Ishikawa (cell line): ENCODE measurements at regions not wholly inside any gene's neighbourhood (a gene's known extent, or its start where the extent isn't known, plus 50 kb on each side); places are given as distances from the start of the nearest gene placed in this dataset.

ENCODE experiments used
- CEBPB ChIP-seq: IDR thresholded peaks from 2 replicates; pipeline ENCODE4 v1.6.1; 2012
- CREB1 ChIP-seq: IDR thresholded peaks from 2 replicates; pipeline ENCODE4 v1.6.1; 2012; ENCODE audit warnings: low read depth
- EGR1 ChIP-seq: IDR thresholded peaks from 2 replicates; pipeline ENCODE4 v1.6.1; 2012
- EP300 ChIP-seq: IDR thresholded peaks from 2 replicates; pipeline ENCODE4 v1.6.1; 2012; ENCODE audit warnings: borderline replicate concordance
- FOXM1 ChIP-seq: IDR thresholded peaks from 2 replicates; pipeline ENCODE4 v1.6.1; 2012; ENCODE audit warnings: low read depth, borderline replicate concordance
- NFIC ChIP-seq: IDR thresholded peaks from 2 replicates; pipeline ENCODE4 v1.6.1; 2012
- RAD21 ChIP-seq: IDR thresholded peaks from 2 replicates; pipeline ENCODE4 v1.6.1; 2012; ENCODE audit warnings: low read depth
- TAF1 ChIP-seq: IDR thresholded peaks from 2 replicates; pipeline ENCODE4 v1.6.1; 2012; ENCODE audit warnings: low read depth, mild to moderate bottlenecking
- TCF12 ChIP-seq: IDR thresholded peaks from 2 replicates; pipeline ENCODE4 v1.6.1; 2012; ENCODE audit warnings: low read depth
- TEAD4 ChIP-seq: IDR thresholded peaks from 2 replicates; pipeline ENCODE4 v1.6.1; 2012
- YY1 ChIP-seq: IDR thresholded peaks from 2 replicates; pipeline ENCODE4 v1.6.1; 2012; ENCODE audit warnings: low read depth
- ZBTB7A ChIP-seq: IDR thresholded peaks from 2 replicates; pipeline ENCODE4 v1.6.1; 2012; ENCODE audit warnings: low read depth
- TF ChIP-seq, protein P1 (sequence below): IDR thresholded peaks from 2 replicates; pipeline ENCODE4 v1.6.1; 2012
- TF ChIP-seq, protein P2 (sequence below): IDR thresholded peaks from 2 replicates; pipeline ENCODE4 v1.6.1; 2012
- TF ChIP-seq, protein P3 (sequence below): IDR thresholded peaks from 2 replicates; pipeline ENCODE4 v1.6.1; 2012; ENCODE audit warnings: low read depth, mild to moderate bottlenecking

DNA sequence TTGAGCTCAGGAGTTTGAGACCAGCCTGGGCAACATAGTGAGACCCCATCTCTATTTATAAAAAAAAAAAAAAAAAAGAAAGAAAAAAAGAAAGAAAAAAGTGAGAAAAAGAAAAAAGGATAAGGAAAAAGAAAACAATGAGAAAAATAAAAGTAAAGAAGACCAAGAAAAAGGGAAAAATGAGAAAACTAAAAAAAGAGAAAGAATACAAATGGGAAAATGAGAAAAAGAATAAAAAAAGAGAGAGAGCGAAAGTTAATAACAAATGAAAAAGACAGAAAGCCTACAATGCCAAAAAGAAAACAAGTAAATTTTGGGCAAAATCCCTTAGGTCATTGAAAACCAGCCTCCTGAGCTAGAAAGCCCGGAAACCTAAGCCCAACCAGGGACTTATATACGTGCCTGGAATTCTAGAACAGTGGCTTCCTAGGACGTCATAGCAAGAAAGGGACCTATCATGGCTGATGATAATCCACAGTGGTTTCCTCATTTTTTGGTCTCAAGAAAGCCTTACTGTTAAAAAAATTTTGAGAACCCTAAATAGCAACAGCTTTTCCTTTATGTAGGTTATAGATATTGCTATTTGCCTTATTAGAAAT is 131.7 kb upstream of the CLINT1 start:
- TF ChIP-seq, protein P1, sequence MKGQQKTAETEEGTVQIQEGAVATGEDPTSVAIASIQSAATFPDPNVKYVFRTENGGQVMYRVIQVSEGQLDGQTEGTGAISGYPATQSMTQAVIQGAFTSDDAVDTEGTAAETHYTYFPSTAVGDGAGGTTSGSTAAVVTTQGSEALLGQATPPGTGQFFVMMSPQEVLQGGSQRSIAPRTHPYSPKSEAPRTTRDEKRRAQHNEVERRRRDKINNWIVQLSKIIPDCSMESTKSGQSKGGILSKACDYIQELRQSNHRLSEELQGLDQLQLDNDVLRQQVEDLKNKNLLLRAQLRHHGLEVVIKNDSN = no peak
- TF ChIP-seq TEAD4 = no peak
- TF ChIP-seq TCF12 = no peak
- TF ChIP-seq TAF1 = no peak
- no peak for TF ChIP-seq YY1
- TF ChIP-seq NFIC = no peak
- TF ChIP-seq FOXM1 = no peak
- no peak for TF ChIP-seq EGR1
- no peak for TF ChIP-seq CREB1
- TF ChIP-seq EP300 = no peak
- no peak for TF ChIP-seq CEBPB
- TF ChIP-seq, protein P2, sequence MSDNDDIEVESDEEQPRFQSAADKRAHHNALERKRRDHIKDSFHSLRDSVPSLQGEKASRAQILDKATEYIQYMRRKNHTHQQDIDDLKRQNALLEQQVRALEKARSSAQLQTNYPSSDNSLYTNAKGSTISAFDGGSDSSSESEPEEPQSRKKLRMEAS = no peak
- TF ChIP-seq, protein P3, sequence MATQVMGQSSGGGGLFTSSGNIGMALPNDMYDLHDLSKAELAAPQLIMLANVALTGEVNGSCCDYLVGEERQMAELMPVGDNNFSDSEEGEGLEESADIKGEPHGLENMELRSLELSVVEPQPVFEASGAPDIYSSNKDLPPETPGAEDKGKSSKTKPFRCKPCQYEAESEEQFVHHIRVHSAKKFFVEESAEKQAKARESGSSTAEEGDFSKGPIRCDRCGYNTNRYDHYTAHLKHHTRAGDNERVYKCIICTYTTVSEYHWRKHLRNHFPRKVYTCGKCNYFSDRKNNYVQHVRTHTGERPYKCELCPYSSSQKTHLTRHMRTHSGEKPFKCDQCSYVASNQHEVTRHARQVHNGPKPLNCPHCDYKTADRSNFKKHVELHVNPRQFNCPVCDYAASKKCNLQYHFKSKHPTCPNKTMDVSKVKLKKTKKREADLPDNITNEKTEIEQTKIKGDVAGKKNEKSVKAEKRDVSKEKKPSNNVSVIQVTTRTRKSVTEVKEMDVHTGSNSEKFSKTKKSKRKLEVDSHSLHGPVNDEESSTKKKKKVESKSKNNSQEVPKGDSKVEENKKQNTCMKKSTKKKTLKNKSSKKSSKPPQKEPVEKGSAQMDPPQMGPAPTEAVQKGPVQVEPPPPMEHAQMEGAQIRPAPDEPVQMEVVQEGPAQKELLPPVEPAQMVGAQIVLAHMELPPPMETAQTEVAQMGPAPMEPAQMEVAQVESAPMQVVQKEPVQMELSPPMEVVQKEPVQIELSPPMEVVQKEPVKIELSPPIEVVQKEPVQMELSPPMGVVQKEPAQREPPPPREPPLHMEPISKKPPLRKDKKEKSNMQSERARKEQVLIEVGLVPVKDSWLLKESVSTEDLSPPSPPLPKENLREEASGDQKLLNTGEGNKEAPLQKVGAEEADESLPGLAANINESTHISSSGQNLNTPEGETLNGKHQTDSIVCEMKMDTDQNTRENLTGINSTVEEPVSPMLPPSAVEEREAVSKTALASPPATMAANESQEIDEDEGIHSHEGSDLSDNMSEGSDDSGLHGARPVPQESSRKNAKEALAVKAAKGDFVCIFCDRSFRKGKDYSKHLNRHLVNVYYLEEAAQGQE = no peak
- no peak for TF ChIP-seq ZBTB7A
- no peak for TF ChIP-seq RAD21

DNA sequence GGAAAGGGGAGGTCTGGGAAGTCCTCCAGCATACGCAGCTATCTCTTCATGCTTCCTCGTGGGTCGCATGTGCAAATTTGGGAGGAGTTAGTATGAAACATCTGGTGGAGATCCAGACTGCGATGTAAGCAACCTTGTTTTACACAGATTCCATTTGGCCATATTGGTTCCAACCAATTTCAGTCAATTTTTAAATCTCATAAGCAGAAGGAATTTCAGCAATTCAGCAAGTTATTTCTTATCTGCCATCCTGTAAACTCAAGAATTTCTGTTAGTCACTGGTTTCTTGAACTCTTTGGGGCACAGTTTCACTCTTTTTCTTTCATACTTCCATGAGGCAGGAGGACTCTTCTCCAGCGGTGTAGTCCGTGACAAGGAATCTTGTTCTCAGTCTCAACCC is 130.4 kb upstream of the CLINT1 start:
- TF ChIP-seq, protein P2 = no peak
- no peak for TF ChIP-seq TCF12
- TF ChIP-seq, protein P1 = no peak
- no peak for TF ChIP-seq CREB1
- TF ChIP-seq RAD21 = no peak
- TF ChIP-seq EP300 = no peak
- TF ChIP-seq, protein P3 = no peak
- no peak for TF ChIP-seq ZBTB7A
- TF ChIP-seq TEAD4 = no peak
- no peak for TF ChIP-seq YY1
- TF ChIP-seq EGR1 = no peak
- TF ChIP-seq NFIC = no peak
- no peak for TF ChIP-seq CEBPB
- no peak for TF ChIP-seq TAF1
- TF ChIP-seq FOXM1 = no peak

DNA sequence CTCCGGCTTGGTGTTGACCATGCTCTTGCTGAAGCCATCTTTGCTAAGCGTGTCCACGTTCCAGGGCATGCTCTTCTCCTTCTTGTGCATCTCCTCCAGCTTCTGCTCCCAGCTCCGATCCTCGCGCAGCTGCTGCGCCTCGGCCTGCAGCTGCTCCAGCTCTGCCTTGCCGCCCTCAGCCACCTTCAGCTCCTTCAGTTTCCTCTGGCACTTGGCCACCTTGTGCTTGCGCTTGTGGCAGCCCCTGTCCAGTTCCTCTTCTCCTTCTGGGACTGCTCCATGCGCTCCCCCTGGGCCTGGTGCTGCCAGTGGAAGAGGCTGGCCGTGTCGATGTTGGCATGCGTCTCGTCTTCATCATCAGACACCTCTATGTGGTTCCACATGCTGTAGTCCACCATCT is 128.3 kb upstream of the CLINT1 start:
- TF ChIP-seq TCF12 (no peak), NFIC (no peak), ZBTB7A (no peak), EP300 (no peak), FOXM1 (no peak), YY1 (no peak), RAD21 (no peak), TEAD4 (no peak)
- TF ChIP-seq, protein P1 = no peak
- TF ChIP-seq, protein P3 = no peak
- TF ChIP-seq, protein P2 = no peak

DNA sequence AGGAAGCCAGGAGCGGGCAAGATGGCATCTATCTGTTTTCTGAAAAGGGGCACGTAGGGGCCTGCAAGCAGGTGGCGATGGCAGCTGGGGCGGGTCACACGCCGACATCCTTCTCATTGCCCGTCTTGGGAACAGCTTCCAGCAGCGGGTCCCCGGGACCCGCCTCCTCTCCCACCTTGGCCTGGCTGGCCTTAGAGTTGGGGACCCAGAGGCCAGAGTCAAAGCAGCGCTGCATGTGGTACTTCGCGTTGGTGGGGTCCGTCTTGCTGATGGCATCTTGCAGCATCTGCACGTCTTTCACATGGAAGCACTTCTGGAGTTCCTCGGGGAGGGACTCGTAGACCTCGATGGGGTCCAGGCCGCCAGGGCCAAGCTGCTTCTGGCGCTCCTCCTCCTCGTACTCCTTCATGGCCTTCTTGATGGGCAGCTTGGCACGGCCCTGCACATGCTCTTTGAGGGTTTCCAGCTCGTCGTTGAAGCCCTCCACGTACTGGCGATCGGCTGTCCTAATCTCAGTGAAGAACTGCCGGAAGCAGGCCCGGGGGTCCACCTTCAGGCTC is 127.6 kb upstream of the CLINT1 start:
- TF ChIP-seq TCF12 (no peak), EP300 (no peak), EGR1 (no peak), YY1 (no peak), ZBTB7A (no peak), CREB1 (no peak), CEBPB (no peak), RAD21 (no peak), NFIC (no peak)
- TF ChIP-seq, protein P1 = no peak
